ENCODE measurements at regions not wholly inside any gene's neighbourhood (a gene's known extent, or its start where the extent isn't known, plus 50 kb on each side); places are given as distances from the start of the nearest gene placed in this dataset.

DNA sequence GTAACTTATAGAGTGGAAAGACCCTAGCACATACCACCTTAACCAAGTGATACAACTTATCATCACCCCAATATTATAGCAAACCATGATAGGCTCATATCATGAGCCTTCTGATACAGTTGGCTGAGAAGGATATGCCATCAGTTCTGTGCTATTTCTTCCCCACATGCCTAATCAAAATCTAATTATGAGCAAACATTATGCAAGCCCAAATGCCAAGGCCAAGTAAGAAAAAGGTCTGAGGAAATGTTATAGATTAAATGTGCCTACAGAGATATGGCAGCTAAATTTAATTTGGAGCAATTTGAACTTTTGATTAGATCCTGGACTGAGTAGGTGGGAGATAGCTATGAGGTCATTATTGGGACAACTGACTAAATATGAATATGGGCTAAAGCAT lies 225.9 kb upstream of the PMFBP1 start:
- TF ChIP-seq, protein P1, sequence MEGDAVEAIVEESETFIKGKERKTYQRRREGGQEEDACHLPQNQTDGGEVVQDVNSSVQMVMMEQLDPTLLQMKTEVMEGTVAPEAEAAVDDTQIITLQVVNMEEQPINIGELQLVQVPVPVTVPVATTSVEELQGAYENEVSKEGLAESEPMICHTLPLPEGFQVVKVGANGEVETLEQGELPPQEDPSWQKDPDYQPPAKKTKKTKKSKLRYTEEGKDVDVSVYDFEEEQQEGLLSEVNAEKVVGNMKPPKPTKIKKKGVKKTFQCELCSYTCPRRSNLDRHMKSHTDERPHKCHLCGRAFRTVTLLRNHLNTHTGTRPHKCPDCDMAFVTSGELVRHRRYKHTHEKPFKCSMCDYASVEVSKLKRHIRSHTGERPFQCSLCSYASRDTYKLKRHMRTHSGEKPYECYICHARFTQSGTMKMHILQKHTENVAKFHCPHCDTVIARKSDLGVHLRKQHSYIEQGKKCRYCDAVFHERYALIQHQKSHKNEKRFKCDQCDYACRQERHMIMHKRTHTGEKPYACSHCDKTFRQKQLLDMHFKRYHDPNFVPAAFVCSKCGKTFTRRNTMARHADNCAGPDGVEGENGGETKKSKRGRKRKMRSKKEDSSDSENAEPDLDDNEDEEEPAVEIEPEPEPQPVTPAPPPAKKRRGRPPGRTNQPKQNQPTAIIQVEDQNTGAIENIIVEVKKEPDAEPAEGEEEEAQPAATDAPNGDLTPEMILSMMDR (IDR thresholded peaks at IDR 0.05; ENCODE audit: low read depth, low read length) = no peak
- no peak for TF ChIP-seq MYC (IDR thresholded peaks at IDR 0.05; ENCODE audit: low read depth, low read length)
- TF ChIP-seq, protein P2, sequence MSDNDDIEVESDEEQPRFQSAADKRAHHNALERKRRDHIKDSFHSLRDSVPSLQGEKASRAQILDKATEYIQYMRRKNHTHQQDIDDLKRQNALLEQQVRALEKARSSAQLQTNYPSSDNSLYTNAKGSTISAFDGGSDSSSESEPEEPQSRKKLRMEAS (IDR thresholded peaks at IDR 0.05; ENCODE audit: low read depth, low read length) = no peak
- TF ChIP-seq POLR2A (IDR thresholded peaks at IDR 0.05; ENCODE audit: extremely low read depth, insufficient read length) = no peak
- no peak for DNase-seq (ENCODE audit: low read depth)
- no peak overlapping the region for H3K4me3 ChIP-seq (ENCODE audit: low read depth, low read length)

DNA sequence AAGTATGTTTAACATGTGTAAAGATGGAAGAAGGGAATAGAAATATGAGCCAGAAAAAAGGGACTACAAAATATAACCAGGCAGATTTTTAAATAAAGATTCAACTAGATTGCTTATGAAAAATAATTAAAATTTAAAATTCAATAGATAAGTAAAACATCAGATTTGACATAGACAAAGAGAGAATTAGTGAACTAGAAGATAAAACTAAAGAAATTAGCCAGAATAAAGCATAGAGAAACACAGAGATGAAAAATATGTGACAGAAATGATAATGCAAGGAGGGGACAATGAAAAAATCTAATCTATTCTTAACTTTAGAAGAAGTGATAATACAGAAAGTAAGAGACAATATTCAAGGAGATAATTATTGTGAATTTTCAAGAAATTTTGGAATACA lies 222.6 kb upstream of the PMFBP1 start:
- TF ChIP-seq, protein P1 (IDR thresholded peaks at IDR 0.05; ENCODE audit: low read depth, low read length) = no peak
- TF ChIP-seq MYC (IDR thresholded peaks at IDR 0.05; ENCODE audit: low read depth, low read length) = no peak
- TF ChIP-seq POLR2A (IDR thresholded peaks at IDR 0.05; ENCODE audit: extremely low read depth, insufficient read length) = no peak
- TF ChIP-seq, protein P2 (IDR thresholded peaks at IDR 0.05; ENCODE audit: low read depth, low read length) = no peak
- DNase-seq (ENCODE audit: low read depth) = no peak
- H3K4me3 ChIP-seq (ENCODE audit: low read depth, low read length) = no peak overlapping the region

DNA sequence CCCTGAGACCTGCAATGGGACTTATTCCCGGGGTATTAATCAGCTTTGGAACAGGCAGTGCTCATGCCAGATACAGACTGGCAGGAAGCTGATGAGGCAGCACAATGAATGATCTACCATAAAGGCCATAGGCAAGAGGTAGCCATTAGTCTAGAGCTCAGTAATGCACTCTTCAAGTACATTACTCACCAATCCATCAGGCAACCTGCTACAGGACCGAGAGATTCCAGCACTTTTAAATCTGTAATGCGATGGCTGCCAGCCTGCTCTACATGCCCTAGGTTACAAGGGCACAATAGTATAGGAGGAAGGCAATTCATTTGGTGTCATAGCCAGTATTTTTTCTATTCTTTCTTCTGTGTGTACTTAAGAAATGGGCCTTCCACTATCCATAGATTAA lies 217.8 kb upstream of the PMFBP1 start:
- no peak for TF ChIP-seq POLR2A (IDR thresholded peaks at IDR 0.05; ENCODE audit: extremely low read depth, insufficient read length)
- TF ChIP-seq, protein P1 (IDR thresholded peaks at IDR 0.05; ENCODE audit: low read depth, low read length) = no peak
- TF ChIP-seq MYC (IDR thresholded peaks at IDR 0.05; ENCODE audit: low read depth, low read length) = no peak
- no peak for DNase-seq (ENCODE audit: low read depth)
- no peak overlapping the region for H3K4me3 ChIP-seq (ENCODE audit: low read depth, low read length)

DNA sequence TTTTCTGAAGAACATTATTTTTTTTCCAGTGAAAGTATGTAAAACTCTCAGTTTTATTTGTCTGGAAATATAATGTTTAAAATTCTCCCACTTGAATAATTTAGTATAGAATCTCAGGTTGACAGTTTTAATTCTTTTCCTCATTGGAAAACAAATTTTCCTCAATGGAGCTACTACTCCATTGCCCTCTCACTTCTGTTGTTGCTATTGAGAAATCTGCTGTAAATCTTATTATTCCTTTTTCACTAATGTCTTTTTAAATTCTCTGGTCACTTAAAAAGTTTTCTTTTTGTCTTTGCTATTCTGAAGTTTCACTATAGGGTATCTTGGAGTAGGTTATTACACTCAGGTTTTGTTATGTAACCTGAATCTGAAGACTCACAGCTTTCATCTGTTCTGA lies 216.1 kb upstream of the PMFBP1 start:
- no peak overlapping the region for H3K4me3 ChIP-seq (ENCODE audit: low read depth, low read length)
- DNase-seq (ENCODE audit: low read depth) = no peak
- TF ChIP-seq MYC (IDR thresholded peaks at IDR 0.05; ENCODE audit: low read depth, low read length) (no peak), POLR2A (IDR thresholded peaks at IDR 0.05; ENCODE audit: extremely low read depth, insufficient read length) (no peak)
- TF ChIP-seq, protein P1 (IDR thresholded peaks at IDR 0.05; ENCODE audit: low read depth, low read length) = no peak
- TF ChIP-seq, protein P2 (IDR thresholded peaks at IDR 0.05; ENCODE audit: low read depth, low read length) = no peak

DNA sequence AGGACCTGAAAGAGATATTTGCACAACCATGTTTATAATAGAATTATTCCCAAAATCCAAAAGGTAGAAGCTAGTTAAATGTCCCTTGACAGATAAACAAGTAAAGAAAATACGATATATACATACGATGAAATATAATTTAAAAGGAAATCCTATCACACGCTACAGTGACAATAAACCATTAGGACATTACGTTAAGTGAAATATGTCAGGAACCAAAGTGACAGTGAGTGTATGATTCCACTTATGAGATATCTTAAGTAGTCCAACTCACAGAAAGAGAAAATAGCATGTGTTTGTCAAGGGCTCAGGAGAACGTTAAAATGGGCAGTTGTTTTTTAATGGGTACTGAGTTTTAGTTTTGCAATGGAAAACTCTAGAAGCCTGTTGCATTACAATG lies 212.7 kb upstream of the PMFBP1 start:
- no peak overlapping the region for H3K4me3 ChIP-seq (ENCODE audit: low read depth, low read length)
- TF ChIP-seq POLR2A (IDR thresholded peaks at IDR 0.05; ENCODE audit: extremely low read depth, insufficient read length) (no peak), MYC (IDR thresholded peaks at IDR 0.05; ENCODE audit: low read depth, low read length) (no peak)
- TF ChIP-seq, protein P2 (IDR thresholded peaks at IDR 0.05; ENCODE audit: low read depth, low read length) = no peak
- TF ChIP-seq, protein P1 (IDR thresholded peaks at IDR 0.05; ENCODE audit: low read depth, low read length) = no peak
- no peak for DNase-seq (ENCODE audit: low read depth)

DNA sequence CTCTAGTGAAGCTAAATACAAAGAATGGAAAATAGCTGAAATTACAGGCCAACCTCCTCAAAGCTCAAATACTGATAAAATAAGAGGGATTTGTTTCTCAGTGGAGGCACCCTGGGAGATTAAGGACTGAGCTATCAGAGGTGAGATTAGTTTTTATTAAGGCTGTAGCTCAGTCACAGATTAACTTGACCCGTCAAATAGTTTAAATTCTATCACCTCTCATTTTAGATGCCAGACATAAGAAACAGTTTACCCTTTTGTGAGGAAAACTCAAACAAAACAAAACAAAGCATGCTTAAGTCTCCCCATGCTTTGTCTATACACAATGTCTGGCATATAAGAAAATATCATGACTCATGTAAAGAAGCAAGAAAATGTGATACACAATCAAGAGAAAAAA lies 208.3 kb upstream of the PMFBP1 start:
- TF ChIP-seq, protein P2 (IDR thresholded peaks at IDR 0.05; ENCODE audit: low read depth, low read length) = no peak
- TF ChIP-seq, protein P1 (IDR thresholded peaks at IDR 0.05; ENCODE audit: low read depth, low read length) = no peak
- TF ChIP-seq MYC (IDR thresholded peaks at IDR 0.05; ENCODE audit: low read depth, low read length) (no peak), POLR2A (IDR thresholded peaks at IDR 0.05; ENCODE audit: extremely low read depth, insufficient read length) (no peak)
- no peak for DNase-seq (ENCODE audit: low read depth)
- no peak overlapping the region for H3K4me3 ChIP-seq (ENCODE audit: low read depth, low read length)
